ENCODE measurements at regions not wholly inside any gene's neighbourhood (a gene's known extent, or its start where the extent isn't known, plus 50 kb on each side); places are given as distances from the start of the nearest gene placed in this dataset.
A peak's percentile ranks its signal among the peaks of the same experiment; 100 is the strongest.

GRCh38 chr4:138910914-138911336 is 104.7 kb upstream of the NOCT start:
- no peaks in the 10 kb centered on the region for H3K27me3 ChIP-seq
- peak overlapping the region; percentile 51 to 60 for H3K27ac ChIP-seq
- no peaks in the 10 kb centered on the region for H3K4me1 ChIP-seq
- DNase-seq = peak; percentile 63 to 79
- H3K4me3 ChIP-seq = no peak overlapping the region
- H3K36me3 ChIP-seq = no peaks in the 10 kb centered on the region
- no peaks in the 10 kb centered on the region for H3K9me3 ChIP-seq
- TF ChIP-seq, protein P1, sequence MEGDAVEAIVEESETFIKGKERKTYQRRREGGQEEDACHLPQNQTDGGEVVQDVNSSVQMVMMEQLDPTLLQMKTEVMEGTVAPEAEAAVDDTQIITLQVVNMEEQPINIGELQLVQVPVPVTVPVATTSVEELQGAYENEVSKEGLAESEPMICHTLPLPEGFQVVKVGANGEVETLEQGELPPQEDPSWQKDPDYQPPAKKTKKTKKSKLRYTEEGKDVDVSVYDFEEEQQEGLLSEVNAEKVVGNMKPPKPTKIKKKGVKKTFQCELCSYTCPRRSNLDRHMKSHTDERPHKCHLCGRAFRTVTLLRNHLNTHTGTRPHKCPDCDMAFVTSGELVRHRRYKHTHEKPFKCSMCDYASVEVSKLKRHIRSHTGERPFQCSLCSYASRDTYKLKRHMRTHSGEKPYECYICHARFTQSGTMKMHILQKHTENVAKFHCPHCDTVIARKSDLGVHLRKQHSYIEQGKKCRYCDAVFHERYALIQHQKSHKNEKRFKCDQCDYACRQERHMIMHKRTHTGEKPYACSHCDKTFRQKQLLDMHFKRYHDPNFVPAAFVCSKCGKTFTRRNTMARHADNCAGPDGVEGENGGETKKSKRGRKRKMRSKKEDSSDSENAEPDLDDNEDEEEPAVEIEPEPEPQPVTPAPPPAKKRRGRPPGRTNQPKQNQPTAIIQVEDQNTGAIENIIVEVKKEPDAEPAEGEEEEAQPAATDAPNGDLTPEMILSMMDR (IDR thresholded peaks at IDR 0.05) = no peak
- TF ChIP-seq POLR2A (IDR thresholded peaks at IDR 0.05) = no peak
- intact Hi-C loops (cut with DNase I; ENCODE audit: low total_unique reads) = no loop called here

DNA sequence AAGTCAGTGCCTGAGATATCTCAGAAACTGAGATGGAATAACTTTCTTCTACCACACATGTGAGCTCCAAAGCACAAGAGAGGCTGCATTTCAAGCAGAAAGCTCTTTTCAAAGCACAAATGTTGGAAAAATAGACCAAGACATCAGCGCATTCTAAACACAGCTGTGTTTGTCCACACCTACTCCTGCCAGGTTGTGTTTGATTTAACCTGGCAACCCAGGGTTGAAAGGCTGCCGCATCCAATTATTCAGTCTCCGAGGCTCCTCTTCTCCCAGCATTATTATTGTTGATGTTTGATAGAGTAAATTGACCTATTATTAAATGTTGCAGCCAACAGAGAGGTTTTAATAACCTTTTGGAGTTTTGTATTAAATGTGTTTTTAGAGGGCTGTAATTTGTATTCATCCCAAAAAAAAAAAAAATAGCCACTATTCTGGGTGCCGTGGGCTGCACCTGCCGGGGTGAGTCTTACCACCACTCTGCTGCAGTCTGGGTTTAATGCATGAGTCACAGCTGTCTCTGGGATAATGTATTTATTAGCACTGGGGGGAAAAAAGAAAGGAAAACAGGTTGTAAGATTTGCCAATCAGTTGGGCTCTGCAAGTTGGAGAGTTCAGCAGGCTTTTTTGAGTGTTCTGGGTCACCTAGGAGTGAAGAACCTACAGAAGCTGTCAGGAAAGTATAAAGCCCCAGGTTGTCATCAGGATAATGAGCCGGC is 105.2 kb upstream of the NOCT start:
- no peak for DNase-seq
- TF ChIP-seq, protein P1 (IDR thresholded peaks at IDR 0.05) = no peak
- no peak for TF ChIP-seq POLR2A (IDR thresholded peaks at IDR 0.05)
- no peaks in the 10 kb centered on the region for H3K4me1 ChIP-seq
- H3K27me3 ChIP-seq = no peaks in the 10 kb centered on the region
- no peaks in the 10 kb centered on the region for H3K36me3 ChIP-seq
- intact Hi-C loops (cut with DNase I; ENCODE audit: low total_unique reads) = no loop called here
- H3K4me3 ChIP-seq = no peak overlapping the region
- H3K27ac ChIP-seq = peak overlapping the region; percentile 51 to 60
- no peaks in the 10 kb centered on the region for H3K9me3 ChIP-seq

DNA sequence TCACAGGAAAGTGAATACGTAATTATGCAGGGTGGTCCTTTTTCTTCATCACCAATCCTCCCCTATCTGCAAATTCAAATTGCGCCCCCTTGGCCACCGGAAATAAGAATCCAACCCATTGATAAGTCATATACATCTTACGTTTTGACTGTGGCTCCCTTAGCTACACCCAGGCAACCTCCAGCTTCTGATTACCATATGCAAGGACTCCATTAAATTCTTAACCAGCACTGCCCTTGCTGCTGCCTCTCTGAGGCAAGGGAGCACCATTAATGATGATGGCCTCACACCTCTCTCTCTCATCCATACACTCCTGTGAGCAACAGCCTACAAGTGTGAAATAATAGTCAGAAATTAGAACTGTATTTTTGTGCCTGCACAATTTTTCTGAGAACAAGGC is 106.0 kb upstream of the NOCT start:
- TF ChIP-seq, protein P1 (IDR thresholded peaks at IDR 0.05) = no peak
- TF ChIP-seq POLR2A (IDR thresholded peaks at IDR 0.05) = no peak
- no peak for DNase-seq
- Histone ChIP-seq H3K9me3 (no peaks in the 10 kb centered on the region), H3K4me3 (no peak overlapping the region), H3K27ac (no peak overlapping the region), H3K36me3 (no peaks in the 10 kb centered on the region), H3K27me3 (no peaks in the 10 kb centered on the region), H3K4me1 (no peaks in the 10 kb centered on the region)
- intact Hi-C loops (cut with DNase I; ENCODE audit: low total_unique reads) = no loop called here

GRCh38 chr4:138908134-138908533 is 107.4 kb upstream of the NOCT start:
- H3K36me3 ChIP-seq = no peaks in the 10 kb centered on the region
- no peaks in the 10 kb centered on the region for H3K9me3 ChIP-seq
- H3K4me3 ChIP-seq = no peak overlapping the region
- intact Hi-C loops (cut with DNase I; ENCODE audit: low total_unique reads) = no loop called here
- H3K27ac ChIP-seq = no peak overlapping the region
- no peaks in the 10 kb centered on the region for H3K4me1 ChIP-seq
- TF ChIP-seq, protein P1 (IDR thresholded peaks at IDR 0.05) = no peak
- no peak for TF ChIP-seq POLR2A (IDR thresholded peaks at IDR 0.05)
- no peak for DNase-seq
- H3K27me3 ChIP-seq = no peaks in the 10 kb centered on the region

- DNase-seq = no peak
- TF ChIP-seq, protein P1 (IDR thresholded peaks at IDR 0.05) = no peak
- TF ChIP-seq POLR2A (IDR thresholded peaks at IDR 0.05) = no peak
- Histone ChIP-seq H3K9me3 (no peaks in the 10 kb centered on the region), H3K4me3 (no peak overlapping the region), H3K27me3 (no peaks in the 10 kb centered on the region), H3K27ac (no peak overlapping the region), H3K4me1 (no peaks in the 10 kb centered on the region), H3K36me3 (no peaks in the 10 kb centered on the region)
- intact Hi-C loops (cut with DNase I; ENCODE audit: low total_unique reads) = no loop called here
Observed at GRCh38 chr4:138907174-138907573, 108.4 kb upstream of the NOCT start.

Measured in uterus (tissue), 3 donors.